ENCODE measurements at regions not wholly inside any gene's neighbourhood (a gene's known extent, or its start where the extent isn't known, plus 50 kb on each side); places are given as distances from the start of the nearest gene placed in this dataset.

GRCh38 chr6:139442188-139442671 lies 67.8 kb upstream of the CITED2 start:
- DNase-seq (ENCODE audit: low spot score), result no peak
- intact Hi-C loops (cut with DNase I), result no loop called here

- intact Hi-C loops (cut with DNase I), result no loop called here
- DNase-seq (ENCODE audit: low spot score), result no peak
Measured at GRCh38 chr6:139439349-139439748, 64.9 kb upstream of the CITED2 start.

GRCh38 chr6:139438775-139439174 lies 64.3 kb upstream of the CITED2 start:
- intact Hi-C loops (cut with DNase I), result no loop called here
- no peak for DNase-seq (ENCODE audit: low spot score)

GRCh38 chr6:139436957-139437348 lies 62.5 kb upstream of the CITED2 start:
- DNase-seq (ENCODE audit: low spot score), result no peak
- intact Hi-C loops (cut with DNase I), result no loop called here

GRCh38 chr6:139436200-139436956 lies 61.9 kb upstream of the CITED2 start:
- DNase-seq (ENCODE audit: low spot score), result no peak
- intact Hi-C loops (cut with DNase I), result no loop called here

- intact Hi-C loops (cut with DNase I), result no loop called here
- DNase-seq (ENCODE audit: low spot score), result no peak
Measured at GRCh38 chr6:139433631-139434419, 59.4 kb upstream of the CITED2 start.

- intact Hi-C loops (cut with DNase I), result no loop called here
- DNase-seq (ENCODE audit: low spot score), result no peak
Measured at GRCh38 chr6:139431602-139431956, 57.1 kb upstream of the CITED2 start.

GRCh38 chr6:139430899-139431601 lies 56.6 kb upstream of the CITED2 start:
- intact Hi-C loops (cut with DNase I), result no loop called here
- DNase-seq (ENCODE audit: low spot score), result no peak

GRCh38 chr6:139429580-139430145 lies 55.2 kb upstream of the CITED2 start:
- intact Hi-C loops (cut with DNase I), result no loop called here
- no peak for DNase-seq (ENCODE audit: low spot score)

- intact Hi-C loops (cut with DNase I), result no loop called here
- DNase-seq (ENCODE audit: low spot score), result no peak
Measured at GRCh38 chr6:139427199-139427598, 52.8 kb upstream of the CITED2 start.

- intact Hi-C loops (cut with DNase I), result no loop called here
- DNase-seq (ENCODE audit: low spot score), result no peak
Measured at GRCh38 chr6:139426795-139427194, 52.3 kb upstream of the CITED2 start.

- no peak for DNase-seq (ENCODE audit: low spot score)
- intact Hi-C loops (cut with DNase I), result no loop called here
Measured at GRCh38 chr6:139425780-139426179, 51.3 kb upstream of the CITED2 start.

- DNase-seq (ENCODE audit: low spot score), result no peak
- intact Hi-C loops (cut with DNase I), result no loop called here
Measured at GRCh38 chr6:139423971-139424667, 49.7 kb upstream of the CITED2 start.

Small RNA genes lying in the stretch of these regions (microRNA-seq; reads per million reads assigned to microRNA genes)
- gene MIR3668 (ENCODE audit: borderline microRNAs expressed in 2 of 2) (0 reads per million in 2 donors), gene MIR4465 (ENCODE audit: borderline microRNAs expressed in 2 of 2) (0 reads per million in 2 donors)
